Fibroblast of villous mesenchyme (primary cell): ENCODE measurements at regions not wholly inside any gene's neighbourhood (a gene's known extent, or its start where the extent isn't known, plus 50 kb on each side); places are given as distances from the start of the nearest gene placed in this dataset.

Source experiments
- DNase-seq: peaks from one replicate; pipeline ENCODE4 v3.0.0-alpha.2; 2010; ENCODE audit warnings: low read depth
- H3K4me3 ChIP-seq: 2 replicates; pipeline ENCODE4 v1.5.1; 2011; ENCODE audit warnings: low read depth, mild to moderate bottlenecking, low read length
- CTCF ChIP-seq: IDR thresholded peaks from 2 replicates; pipeline ENCODE4 v1.5.1; 2012; ENCODE audit warnings: low read depth, mild to moderate bottlenecking, low read length; ENCODE audit not compliant: insufficient read depth

DNA sequence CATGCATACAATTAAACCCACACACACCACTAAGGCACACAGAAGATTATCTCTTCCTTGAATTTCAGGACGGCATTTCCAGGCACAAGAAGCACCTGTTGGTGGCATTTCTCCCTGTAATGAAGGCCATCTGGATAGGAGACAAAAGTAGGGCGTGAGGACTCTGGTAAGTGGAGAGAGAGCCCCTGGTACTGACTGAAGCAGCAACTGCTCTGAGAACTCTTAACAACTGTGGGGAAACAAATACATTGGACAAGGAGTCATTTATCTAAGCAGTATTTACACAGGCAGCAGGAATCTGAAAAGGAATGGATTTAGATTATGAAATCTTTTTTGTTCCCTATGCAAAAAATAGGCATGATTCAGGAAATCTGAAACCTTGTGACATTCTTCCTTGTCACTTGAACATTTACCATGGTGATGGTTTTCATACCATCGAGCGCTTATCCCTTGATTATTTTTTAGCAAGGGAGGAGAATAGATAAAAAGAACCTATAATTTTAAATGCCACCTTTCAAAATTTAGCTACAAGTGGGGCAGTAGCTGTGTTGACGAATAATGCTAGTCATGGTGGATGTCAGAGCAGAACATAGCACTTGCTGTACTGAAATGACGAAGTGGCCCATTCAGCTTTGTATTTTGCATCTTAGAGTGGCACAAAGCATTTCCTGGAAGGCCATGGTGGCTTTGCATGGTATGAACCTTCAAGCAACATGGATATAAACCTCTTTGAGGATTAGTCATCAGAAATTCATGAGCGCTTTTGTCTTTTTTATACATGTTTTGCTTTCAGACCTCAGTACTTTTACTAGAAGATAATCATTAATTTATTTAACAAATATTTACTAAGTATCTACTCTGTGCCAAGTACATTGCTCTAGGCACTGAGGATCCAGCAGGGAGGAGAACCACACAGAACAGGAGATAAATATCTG, 362.0 kb downstream of the ADGRL2 start:
- no peak for DNase-seq
- H3K4me3 ChIP-seq: no peak overlapping the region
- no peak for TF ChIP-seq CTCF

DNA sequence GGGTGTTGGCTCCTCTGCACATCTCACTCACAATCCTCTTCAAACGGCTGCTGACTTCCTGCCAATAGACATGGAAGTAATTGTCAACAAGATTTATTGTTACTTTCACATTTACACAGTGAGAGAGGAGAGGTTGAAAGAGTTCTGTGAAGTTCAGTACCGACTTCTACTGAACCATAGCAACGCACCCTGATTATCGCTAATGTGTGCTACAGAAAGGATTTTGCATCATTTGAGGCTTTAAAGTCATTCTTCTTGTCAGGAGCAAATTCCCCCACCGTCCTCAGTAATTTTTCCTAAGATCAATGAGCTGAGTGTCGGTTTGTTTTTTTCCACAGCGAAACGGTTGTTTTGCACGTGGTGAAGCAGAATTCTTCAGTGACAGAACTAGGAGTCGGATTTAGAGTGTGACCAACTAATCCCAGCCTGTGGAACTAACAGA, 361.0 kb downstream of the ADGRL2 start:
- no peak for TF ChIP-seq CTCF
- peak; percentile 5 for DNase-seq
- H3K4me3 ChIP-seq: no peak overlapping the region

- DNase-seq: no peak
- H3K4me3 ChIP-seq: no peak overlapping the region
- TF ChIP-seq CTCF: no peak
Measured at GRCh38 chr1:82160903-82161302, 360.2 kb downstream of the ADGRL2 start.

DNA sequence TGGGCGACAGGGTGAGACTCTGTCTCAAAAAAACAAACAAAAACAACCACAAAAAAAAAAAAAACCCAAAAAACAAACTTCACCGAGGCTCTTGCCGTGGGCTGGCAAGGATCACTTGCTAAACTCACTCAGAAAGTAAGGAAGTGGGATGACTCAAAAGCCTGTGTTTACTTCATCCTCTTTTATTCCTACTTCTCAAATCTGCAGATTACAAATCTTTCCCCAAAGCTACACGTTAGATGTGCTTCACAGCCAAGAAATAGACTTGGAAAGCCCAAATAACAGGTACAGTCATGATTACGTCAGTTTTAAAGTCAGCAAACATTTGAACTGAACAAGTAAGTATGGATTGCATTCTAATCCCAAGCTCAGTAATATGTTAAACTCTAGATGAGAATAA, 359.3 kb downstream of the ADGRL2 start:
- no peak for DNase-seq
- H3K4me3 ChIP-seq: no peak overlapping the region
- no peak for TF ChIP-seq CTCF

DNA sequence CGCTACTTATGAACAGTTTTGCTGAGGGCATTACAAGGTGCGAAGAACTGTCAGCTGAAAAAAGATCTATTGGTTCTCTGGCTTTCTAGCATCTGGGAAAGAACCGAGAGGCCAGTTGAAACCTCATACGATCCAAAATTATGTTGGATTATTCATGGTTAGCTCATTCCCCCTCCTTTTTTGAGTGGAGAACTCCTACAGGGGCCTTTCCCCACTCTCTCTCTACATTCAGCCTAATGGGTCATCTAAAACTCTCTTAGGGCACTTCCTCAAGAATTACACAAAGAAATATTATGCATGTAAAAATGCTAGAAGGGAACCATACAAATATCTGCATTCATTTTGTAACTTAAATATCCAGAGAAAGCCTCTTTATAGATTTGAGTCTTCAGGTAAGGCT, 358.2 kb downstream of the ADGRL2 start:
- no peak for DNase-seq
- no peak for TF ChIP-seq CTCF
- no peak overlapping the region for H3K4me3 ChIP-seq

DNA sequence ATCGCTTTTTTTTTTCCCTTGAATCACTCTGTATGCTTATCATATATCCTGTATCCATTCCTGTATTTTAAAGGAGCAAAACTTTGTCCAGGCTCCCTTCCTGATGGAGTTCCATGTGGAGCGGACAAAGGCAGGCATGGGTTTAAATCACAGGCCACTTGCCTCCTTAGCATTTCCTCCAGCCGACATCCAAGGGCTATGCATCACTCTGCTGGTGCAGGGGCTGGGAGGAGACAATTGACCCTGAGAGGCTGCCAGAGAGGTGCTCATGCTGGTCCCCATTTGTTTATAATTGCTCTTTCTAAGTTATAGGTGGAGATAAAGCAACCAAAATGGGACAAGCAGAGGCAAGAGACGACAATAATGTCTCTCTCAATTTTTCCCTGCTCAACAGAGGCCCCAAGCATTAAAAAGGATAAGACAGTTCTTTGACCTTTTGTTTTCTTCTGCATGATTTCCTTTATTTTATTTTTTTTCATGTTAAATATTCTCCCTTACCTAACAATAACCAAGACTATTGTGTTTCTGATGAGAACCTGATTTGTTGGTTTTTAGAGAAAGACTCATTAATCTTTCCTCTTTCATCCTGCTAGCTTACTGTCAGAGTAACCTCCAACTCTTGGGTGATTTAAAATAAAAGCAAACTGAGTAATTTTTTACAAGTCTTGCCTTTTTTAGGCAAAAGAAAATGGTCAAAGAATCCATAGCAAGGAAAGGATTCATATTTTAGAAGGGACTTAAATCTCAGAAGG, 353.7 kb downstream of the ADGRL2 start:
- DNase-seq: no peak
- no peak overlapping the region for H3K4me3 ChIP-seq
- TF ChIP-seq CTCF: no peak
